Transverse colon (tissue), 4 donors: ENCODE measurements at regions not wholly inside any gene's neighbourhood (a gene's known extent, or its start where the extent isn't known, plus 50 kb on each side); places are given as distances from the start of the nearest gene placed in this dataset.

Experiments used
- CTCF ChIP-seq, 5 experiments: fragments of 200-600 bp in 3 of 5; fragments of 450-650 bp in 2 of 5; sonication (generic) in 3 of 5; IDR thresholded peaks; 1 replicate in 2 of 5; 2 replicates in 3 of 5; pipeline ENCODE4 v1.5.1; 2016 to 2017; ENCODE audit warnings: antibody characterized with exemption in 5 of 5, inconsistent platforms in 3 of 5, mild to moderate bottlenecking in 2 of 5, moderate library complexity in 1 of 5
- EP300 ChIP-seq: sonication (generic); formaldehyde crosslinking; IDR thresholded peaks from one replicate; pipeline ENCODE4 v1.6.1; 2017; ENCODE audit warnings: antibody characterized with exemption, low read depth
- POLR2A ChIP-seq: fragments of 450-650 bp; IDR thresholded peaks from one replicate; pipeline ENCODE4 v1.6.1; 2016; ENCODE audit warnings: antibody characterized with exemption, mild to moderate bottlenecking, moderate library complexity
- POLR2AphosphoS5 ChIP-seq, 3 donors: sonication (generic); formaldehyde crosslinking; IDR thresholded peaks; one replicate each; pipeline ENCODE4 v1.6.1; 2016; ENCODE audit warnings: antibody characterized with exemption in 3 of 3

GRCh38 chr10:27437775-27438174 lies 66.3 kb upstream of the RAB18 start:
- TF ChIP-seq CTCF (IDR thresholded peaks at IDR 0.05): no peak
- TF ChIP-seq POLR2AphosphoS5 (IDR thresholded peaks at IDR 0.05): no peak
- TF ChIP-seq POLR2A: no peak
- no peak for TF ChIP-seq EP300
